OCI-LY1 (cell line): ENCODE measurements at regions not wholly inside any gene's neighbourhood (a gene's known extent, or its start where the extent isn't known, plus 50 kb on each side); places are given as distances from the start of the nearest gene placed in this dataset.

ENCODE experiments used
- EZH2 ChIP-seq: fragments of 200-600 bp; sonication (generic), shearing (Covaris generic); IDR thresholded peaks from 2 replicates; pipeline ENCODE4 v1.8.0; 2017; ENCODE audit warnings: borderline replicate concordance, mixed run types, mild to moderate bottlenecking, antibody characterized with exemption, low read length, moderate library complexity, mixed read lengths
- TF ChIP-seq, protein P1 (sequence below): fragments of 200-600 bp; sonication (generic), shearing (Covaris generic); IDR thresholded peaks from 2 replicates; pipeline ENCODE4 v1.5.1; 2017; ENCODE audit warnings: mild to moderate bottlenecking, antibody characterized with exemption, low read length, moderate library complexity, mixed read lengths

DNA sequence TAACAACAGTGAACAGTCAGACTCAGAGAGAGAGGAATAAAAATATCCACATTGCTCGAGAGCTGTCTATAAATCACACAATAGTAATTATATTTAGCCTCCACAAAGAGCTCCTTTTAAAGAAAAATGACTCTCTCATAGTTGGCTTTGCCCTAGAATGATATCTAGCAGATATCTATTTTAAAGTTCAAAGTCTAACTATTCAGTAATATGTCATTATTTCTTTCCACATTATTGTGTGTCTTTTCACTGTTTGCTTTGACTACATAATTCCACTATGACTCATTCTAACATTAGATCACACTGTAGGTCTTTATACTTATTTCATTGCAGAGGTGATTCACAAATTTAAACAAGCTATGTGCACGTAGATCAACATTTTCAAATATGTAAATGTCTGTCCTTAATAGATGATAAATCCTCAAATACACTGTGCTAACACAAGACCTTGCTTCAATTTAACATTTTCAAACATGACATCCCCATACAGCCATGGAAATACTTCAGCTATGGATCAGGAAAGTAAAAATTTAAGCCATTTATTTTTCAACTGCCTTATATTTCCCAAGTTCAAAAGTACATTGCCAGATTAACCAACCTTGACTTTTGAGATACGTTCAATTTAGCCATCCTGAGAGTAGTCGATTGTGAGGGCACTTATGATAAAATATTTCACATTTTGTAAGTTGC is 99.9 kb upstream of the AKR1E2 start:
- TF ChIP-seq EZH2 = no peak
- TF ChIP-seq, protein P1, sequence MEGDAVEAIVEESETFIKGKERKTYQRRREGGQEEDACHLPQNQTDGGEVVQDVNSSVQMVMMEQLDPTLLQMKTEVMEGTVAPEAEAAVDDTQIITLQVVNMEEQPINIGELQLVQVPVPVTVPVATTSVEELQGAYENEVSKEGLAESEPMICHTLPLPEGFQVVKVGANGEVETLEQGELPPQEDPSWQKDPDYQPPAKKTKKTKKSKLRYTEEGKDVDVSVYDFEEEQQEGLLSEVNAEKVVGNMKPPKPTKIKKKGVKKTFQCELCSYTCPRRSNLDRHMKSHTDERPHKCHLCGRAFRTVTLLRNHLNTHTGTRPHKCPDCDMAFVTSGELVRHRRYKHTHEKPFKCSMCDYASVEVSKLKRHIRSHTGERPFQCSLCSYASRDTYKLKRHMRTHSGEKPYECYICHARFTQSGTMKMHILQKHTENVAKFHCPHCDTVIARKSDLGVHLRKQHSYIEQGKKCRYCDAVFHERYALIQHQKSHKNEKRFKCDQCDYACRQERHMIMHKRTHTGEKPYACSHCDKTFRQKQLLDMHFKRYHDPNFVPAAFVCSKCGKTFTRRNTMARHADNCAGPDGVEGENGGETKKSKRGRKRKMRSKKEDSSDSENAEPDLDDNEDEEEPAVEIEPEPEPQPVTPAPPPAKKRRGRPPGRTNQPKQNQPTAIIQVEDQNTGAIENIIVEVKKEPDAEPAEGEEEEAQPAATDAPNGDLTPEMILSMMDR = no peak
